ENCODE measurements at regions not wholly inside any gene's neighbourhood (a gene's known extent, or its start where the extent isn't known, plus 50 kb on each side); places are given as distances from the start of the nearest gene placed in this dataset.
"Not testable (repeated sequence)": the region's sequence is repeated elsewhere in the genome, so short reads cannot be mapped to it uniquely, and the experiment has no call there.

GRCh38 chr7:27431465-27431864 is 188.9 kb downstream of the EVX1 start:
- no peak for TF ChIP-seq CTCF (IDR thresholded peaks at IDR 0.05; ENCODE audit: insufficient read depth, missing control alignments)
- no peak for FAIRE-seq

GRCh38 chr7:27433581-27433980 is 191.0 kb downstream of the EVX1 start:
- TF ChIP-seq CTCF (IDR thresholded peaks at IDR 0.05; ENCODE audit: insufficient read depth, missing control alignments) = no peak
- FAIRE-seq (no peak), DNase-seq (ENCODE audit: insufficient read length, low spot score) (no peak)

More at GRCh38 chr7:27431465-27431864, 188.9 kb downstream of the EVX1 start:
- no peak for DNase-seq (ENCODE audit: insufficient read length, low spot score)

- DNase-seq (ENCODE audit: insufficient read length, low spot score) (no peak), FAIRE-seq (no peak)
- TF ChIP-seq CTCF (IDR thresholded peaks at IDR 0.05; ENCODE audit: insufficient read depth, missing control alignments) = no peak
Measured at GRCh38 chr7:27434756-27435400, 192.3 kb downstream of the EVX1 start.

- DNase-seq (ENCODE audit: insufficient read length, low spot score) = no peak
- no peak for TF ChIP-seq CTCF (IDR thresholded peaks at IDR 0.05; ENCODE audit: insufficient read depth, missing control alignments)
- no peak for FAIRE-seq
Measured at GRCh38 chr7:27435461-27435860, 192.9 kb downstream of the EVX1 start.

GRCh38 chr7:27438881-27439589 is 196.4 kb downstream of the EVX1 start:
- DNase-seq (ENCODE audit: insufficient read length, low spot score) = no peak
- no peak for TF ChIP-seq CTCF (IDR thresholded peaks at IDR 0.05; ENCODE audit: insufficient read depth, missing control alignments)
- no peak for FAIRE-seq

GRCh38 chr7:27442455-27442854 is 199.9 kb downstream of the EVX1 start:
- no peak for FAIRE-seq
- no peak for TF ChIP-seq CTCF (IDR thresholded peaks at IDR 0.05; ENCODE audit: insufficient read depth, missing control alignments)
- no peak for DNase-seq (ENCODE audit: insufficient read length, low spot score)

GRCh38 chr7:27449046-27449445 is 206.4 kb downstream of the EVX1 start:
- not testable (repeated sequence) for FAIRE-seq; DNase-seq (ENCODE audit: insufficient read length, low spot score)
